GM12874 (cell line): ENCODE measurements at regions not wholly inside any gene's neighbourhood (a gene's known extent, or its start where the extent isn't known, plus 50 kb on each side); places are given as distances from the start of the nearest gene placed in this dataset.

Experiments
- CTCF ChIP-seq: IDR thresholded peaks from 2 replicates; pipeline ENCODE4 v1.5.1; 2011; ENCODE audit warnings: low read depth, mild to moderate bottlenecking, control low read depth, low read length, moderate library complexity; ENCODE audit not compliant: insufficient read depth

GRCh38 chr2:236336575-236337464 is 72.6 kb upstream of the ASB18 start:
- TF ChIP-seq CTCF, result no peak

- TF ChIP-seq CTCF, result no peak
Measured at GRCh38 chr2:236337465-236338325, 73.5 kb upstream of the ASB18 start.

GRCh38 chr2:236338495-236339184 is 74.4 kb upstream of the ASB18 start:
- TF ChIP-seq CTCF, result no peak

GRCh38 chr2:236340251-236340650 is 76.0 kb upstream of the ASB18 start:
- no peak for TF ChIP-seq CTCF

- TF ChIP-seq CTCF, result no peak
Measured at GRCh38 chr2:236341067-236341466, 76.9 kb upstream of the ASB18 start.

GRCh38 chr2:236341721-236342120 is 77.5 kb upstream of the ASB18 start:
- no peak for TF ChIP-seq CTCF

GRCh38 chr2:236342507-236342906 is 78.3 kb upstream of the ASB18 start:
- no peak for TF ChIP-seq CTCF
